Pons (tissue), 1 donor: ENCODE measurements at regions not wholly inside any gene's neighbourhood (a gene's known extent, or its start where the extent isn't known, plus 50 kb on each side); places are given as distances from the start of the nearest gene placed in this dataset.
"Not testable (repeated sequence)": the region's sequence is repeated elsewhere in the genome, so short reads cannot be mapped to it uniquely, and the experiment has no call there.

ENCODE experiments used
- DNase-seq: peaks from one replicate; pipeline ENCODE4 v3.0.0-alpha.2; 2016; ENCODE audit warnings: low spot score

GRCh38 chr2:183614799-183615435 lies 490.7 kb downstream of the NUP35 start:
- DNase-seq: peak; percentile 7

- DNase-seq: no peak
These were observed 499.0 kb downstream of the NUP35 start for GRCh38 chr2:183623227-183623626.

- no peak for DNase-seq
These were observed 506.7 kb downstream of the NUP35 start for GRCh38 chr2:183630964-183631363.

- DNase-seq: no peak
These were observed 531.9 kb downstream of the NUP35 start for GRCh38 chr2:183656121-183656520.

- DNase-seq: no peak
These were observed 541.2 kb downstream of the NUP35 start for GRCh38 chr2:183665425-183665824.

- peak; percentile 16 for DNase-seq
These were observed 541.8 kb downstream of the NUP35 start for GRCh38 chr2:183666031-183666430.

GRCh38 chr2:183671233-183671632 lies 547.0 kb downstream of the NUP35 start:
- no peak for DNase-seq

- DNase-seq: no peak
These were observed 554.7 kb downstream of the NUP35 start for GRCh38 chr2:183678908-183679307.

GRCh38 chr2:183680573-183680972 lies 556.3 kb downstream of the NUP35 start:
- no peak for DNase-seq

- no peak for DNase-seq
These were observed 560.4 kb downstream of the NUP35 start for GRCh38 chr2:183684686-183685085.

GRCh38 chr2:183696028-183696427 lies 571.8 kb downstream of the NUP35 start:
- no peak for DNase-seq

GRCh38 chr2:183709829-183710228 lies 585.6 kb downstream of the NUP35 start:
- no peak for DNase-seq

GRCh38 chr2:183718246-183718645 lies 594.0 kb downstream of the NUP35 start:
- DNase-seq: no peak

- no peak for DNase-seq
These were observed 599.0 kb downstream of the NUP35 start for GRCh38 chr2:183723278-183723677.

- DNase-seq: no peak
These were observed 605.1 kb downstream of the NUP35 start for GRCh38 chr2:183729380-183729779.

GRCh38 chr2:183740241-183740640 lies 616.0 kb downstream of the NUP35 start:
- DNase-seq: no peak

- DNase-seq: no peak
These were observed 628.3 kb downstream of the NUP35 start for GRCh38 chr2:183752571-183752970.

GRCh38 chr2:183759033-183759432 lies 634.8 kb downstream of the NUP35 start:
- DNase-seq: no peak

- DNase-seq: no peak
These were observed 649.5 kb downstream of the NUP35 start for GRCh38 chr2:183773775-183774174.

- no peak for DNase-seq
These were observed 655.8 kb downstream of the NUP35 start for GRCh38 chr2:183780072-183780471.

- no peak for DNase-seq
These were observed 658.2 kb downstream of the NUP35 start for GRCh38 chr2:183782436-183782835.

GRCh38 chr2:183788796-183789195 lies 664.6 kb downstream of the NUP35 start:
- DNase-seq: not testable (repeated sequence)

- DNase-seq: not testable (repeated sequence)
These were observed 668.1 kb downstream of the NUP35 start for GRCh38 chr2:183792165-183792924.

- no peak for DNase-seq
These were observed 674.3 kb downstream of the NUP35 start for GRCh38 chr2:183798535-183798934.
